ENCODE measurements at regions not wholly inside any gene's neighbourhood (a gene's known extent, or its start where the extent isn't known, plus 50 kb on each side); places are given as distances from the start of the nearest gene placed in this dataset.

GRCh38 chr20:22825076-22825475 lies 210.0 kb upstream of the SSTR4 start:
- TF ChIP-seq POLR2AphosphoS5 (IDR thresholded peaks at IDR 0.05; ENCODE audit: low read depth, low read length) (no peak), POLR2A (IDR thresholded peaks at IDR 0.05; ENCODE audit: low read depth, low read length) (no peak)

All from GM12892 (cell line).